ENCODE measurements at regions not wholly inside any gene's neighbourhood (a gene's known extent, or its start where the extent isn't known, plus 50 kb on each side); places are given as distances from the start of the nearest gene placed in this dataset.

DNA sequence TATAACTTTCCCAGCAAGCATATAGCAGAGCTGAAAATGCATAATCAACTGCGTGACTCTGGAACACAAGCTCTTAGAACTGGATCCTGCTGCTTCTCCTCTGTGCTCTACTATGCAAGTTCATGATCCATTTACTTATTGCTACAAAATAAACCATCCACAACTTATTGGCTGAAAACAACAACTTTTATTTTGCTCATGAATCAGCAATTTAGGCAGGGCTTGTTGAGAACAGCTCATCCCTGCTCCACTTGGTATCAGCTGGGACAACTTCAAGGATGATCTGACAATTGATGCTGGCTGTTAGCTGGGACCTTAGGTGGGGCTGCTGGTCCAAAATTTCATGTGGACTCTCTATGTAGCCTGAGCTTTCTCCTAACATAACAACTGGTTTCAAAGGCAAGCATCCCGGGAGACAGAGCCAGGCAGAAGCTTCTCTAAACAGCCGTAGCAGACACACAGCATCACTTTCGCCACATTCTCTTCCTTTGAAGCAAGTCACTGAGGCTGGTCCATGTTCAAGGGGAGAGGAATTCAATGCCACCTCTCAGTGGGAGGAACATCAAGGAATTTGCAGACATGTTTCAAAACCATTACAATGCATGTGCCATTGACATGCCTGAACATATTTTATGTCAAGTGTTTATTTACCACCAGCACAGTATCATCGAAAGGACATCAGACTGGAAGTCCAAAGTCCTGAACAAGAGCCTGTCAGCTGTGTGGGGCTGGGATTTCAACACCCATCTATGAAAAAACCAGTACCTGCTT, 153.1 kb upstream of the PKDCC start:
- no peak overlapping the region for H3K4me3 ChIP-seq (replicated peaks in 1 of 3; ENCODE audit: low read depth in 2 of 3, low read length in 3 of 3)
- DNase-seq = no peak
- no peaks in the 10 kb centered on the region for H3K4me1 Mint-ChIP-seq
- intact Hi-C loops (cut with micrococcal nuclease) = no loop called here
- no peak overlapping the region for H3K27ac Mint-ChIP-seq
- no peak overlapping the region for H3K27ac ChIP-seq (ENCODE audit: low read depth in 1 of 2, low read length in 2 of 2)
- no peak overlapping the region for H3K4me3 Mint-ChIP-seq
- no peaks in the 10 kb centered on the region for H3K36me3 ChIP-seq (replicated peaks in 1 of 2; ENCODE audit: control insufficient read depth in 1 of 2, insufficient read depth in 2 of 2, low read length in 2 of 2)
- H2AFZ ChIP-seq (ENCODE audit: insufficient read depth, low read depth, low read length, poor library complexity, severe bottlenecking) = no peak overlapping the region
- H3K9me3 Mint-ChIP-seq = peaks cover 0 to 3% (median 0%) of the 10 kb centered on the region in 7 donors
- H4K20me1 ChIP-seq (ENCODE audit: insufficient read depth, low read length) = no peaks in the 10 kb centered on the region
- H3K36me3 Mint-ChIP-seq = no peaks in the 10 kb centered on the region
- no peaks in the 10 kb centered on the region for H3K9me3 ChIP-seq (replicated peaks in 1 of 2; ENCODE audit: control insufficient read depth in 1 of 2, insufficient read depth in 1 of 2, low read length in 2 of 2)
- H3K9ac ChIP-seq (ENCODE audit: insufficient read depth, low read length, poor library complexity, severe bottlenecking) = no peak overlapping the region
- 94% methylated on average over 2 of the region's 5 CpGs for WGBS (ENCODE audit: insufficient coverage)
- H3K79me2 ChIP-seq (ENCODE audit: insufficient read depth, low read length) = no peaks in the 10 kb centered on the region
- H3K27me3 Mint-ChIP-seq (ENCODE audit: low read depth in 3 of 3) = peaks cover 1 to 4% (median 3%) of the 10 kb centered on the region in 3 donors
- TF ChIP-seq, protein P1, sequence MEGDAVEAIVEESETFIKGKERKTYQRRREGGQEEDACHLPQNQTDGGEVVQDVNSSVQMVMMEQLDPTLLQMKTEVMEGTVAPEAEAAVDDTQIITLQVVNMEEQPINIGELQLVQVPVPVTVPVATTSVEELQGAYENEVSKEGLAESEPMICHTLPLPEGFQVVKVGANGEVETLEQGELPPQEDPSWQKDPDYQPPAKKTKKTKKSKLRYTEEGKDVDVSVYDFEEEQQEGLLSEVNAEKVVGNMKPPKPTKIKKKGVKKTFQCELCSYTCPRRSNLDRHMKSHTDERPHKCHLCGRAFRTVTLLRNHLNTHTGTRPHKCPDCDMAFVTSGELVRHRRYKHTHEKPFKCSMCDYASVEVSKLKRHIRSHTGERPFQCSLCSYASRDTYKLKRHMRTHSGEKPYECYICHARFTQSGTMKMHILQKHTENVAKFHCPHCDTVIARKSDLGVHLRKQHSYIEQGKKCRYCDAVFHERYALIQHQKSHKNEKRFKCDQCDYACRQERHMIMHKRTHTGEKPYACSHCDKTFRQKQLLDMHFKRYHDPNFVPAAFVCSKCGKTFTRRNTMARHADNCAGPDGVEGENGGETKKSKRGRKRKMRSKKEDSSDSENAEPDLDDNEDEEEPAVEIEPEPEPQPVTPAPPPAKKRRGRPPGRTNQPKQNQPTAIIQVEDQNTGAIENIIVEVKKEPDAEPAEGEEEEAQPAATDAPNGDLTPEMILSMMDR (IDR thresholded peaks at IDR 0.05) = no peak
- H3K27me3 ChIP-seq (ENCODE audit: control insufficient read depth in 2 of 2, insufficient read depth in 2 of 2, low read length in 2 of 2) = no peaks in the 10 kb centered on the region
- H3K4me2 ChIP-seq (replicated peaks; ENCODE audit: extremely low read depth, low read length, poor library complexity, severe bottlenecking) = no peak overlapping the region
- no peaks in the 10 kb centered on the region for H3K4me1 ChIP-seq (ENCODE audit: control insufficient read depth in 1 of 2, insufficient read depth in 2 of 2, low read length in 2 of 2)

DNA sequence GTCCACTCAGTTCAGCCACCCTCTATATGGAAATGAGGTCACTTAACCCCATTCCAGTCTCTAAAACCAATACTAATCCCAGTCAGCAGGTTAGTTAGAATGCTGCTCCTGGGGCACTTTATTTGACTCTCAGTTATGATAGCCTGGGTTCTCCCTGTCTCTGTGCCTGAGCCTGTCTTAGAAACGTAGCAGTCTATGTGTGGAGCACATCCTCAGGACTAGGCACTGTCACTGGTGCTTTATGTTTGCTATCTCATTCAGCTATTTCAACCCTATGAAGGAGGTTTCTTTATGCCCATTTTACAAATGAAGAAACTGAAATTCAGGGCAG, 152.5 kb upstream of the PKDCC start:
- H3K4me3 ChIP-seq (replicated peaks in 1 of 3; ENCODE audit: low read depth in 2 of 3, low read length in 3 of 3) = no peak overlapping the region
- H4K20me1 ChIP-seq (ENCODE audit: insufficient read depth, low read length) = no peaks in the 10 kb centered on the region
- TF ChIP-seq, protein P1 (IDR thresholded peaks at IDR 0.05) = no peak
- no peaks in the 10 kb centered on the region for H3K36me3 ChIP-seq (replicated peaks in 1 of 2; ENCODE audit: control insufficient read depth in 1 of 2, insufficient read depth in 2 of 2, low read length in 2 of 2)
- intact Hi-C loops (cut with micrococcal nuclease) = no loop called here
- DNase-seq = no peak
- H3K9me3 Mint-ChIP-seq = peaks cover 0 to 3% (median 0%) of the 10 kb centered on the region in 7 donors
- H3K27me3 ChIP-seq (ENCODE audit: control insufficient read depth in 2 of 2, insufficient read depth in 2 of 2, low read length in 2 of 2) = no peaks in the 10 kb centered on the region
- H3K4me1 Mint-ChIP-seq = no peaks in the 10 kb centered on the region
- H3K27ac ChIP-seq (ENCODE audit: low read depth in 1 of 2, low read length in 2 of 2) = no peak overlapping the region
- no CpG with 5 or more reads among the region's 1 CpG for WGBS (ENCODE audit: insufficient coverage)
- no peak overlapping the region for H3K9ac ChIP-seq (ENCODE audit: insufficient read depth, low read length, poor library complexity, severe bottlenecking)
- H3K9me3 ChIP-seq (replicated peaks in 1 of 2; ENCODE audit: control insufficient read depth in 1 of 2, insufficient read depth in 1 of 2, low read length in 2 of 2) = no peaks in the 10 kb centered on the region
- H3K27me3 Mint-ChIP-seq (ENCODE audit: low read depth in 3 of 3) = peaks cover 1 to 4% (median 3%) of the 10 kb centered on the region in 3 donors
- no peak overlapping the region for H3K4me2 ChIP-seq (replicated peaks; ENCODE audit: extremely low read depth, low read length, poor library complexity, severe bottlenecking)
- no peaks in the 10 kb centered on the region for H3K4me1 ChIP-seq (ENCODE audit: control insufficient read depth in 1 of 2, insufficient read depth in 2 of 2, low read length in 2 of 2)
- no peak overlapping the region for H3K27ac Mint-ChIP-seq
- H3K4me3 Mint-ChIP-seq = no peak overlapping the region
- H2AFZ ChIP-seq (ENCODE audit: insufficient read depth, low read depth, low read length, poor library complexity, severe bottlenecking) = no peak overlapping the region
- H3K79me2 ChIP-seq (ENCODE audit: insufficient read depth, low read length) = no peaks in the 10 kb centered on the region
- no peaks in the 10 kb centered on the region for H3K36me3 Mint-ChIP-seq
